ENCODE measurements at regions not wholly inside any gene's neighbourhood (a gene's known extent, or its start where the extent isn't known, plus 50 kb on each side); places are given as distances from the start of the nearest gene placed in this dataset.
"Not testable (repeated sequence)": the region's sequence is repeated elsewhere in the genome, so short reads cannot be mapped to it uniquely, and the experiment has no call there.

- H3K4me3 Mint-ChIP-seq; H3K27me3 Mint-ChIP-seq; H3K27me3 ChIP-seq (ENCODE audit: control insufficient read depth in 1 of 2, insufficient read depth in 2 of 2, low read length in 2 of 2); CTCF ChIA-PET; intact Hi-C loops (cut with DNase I, micrococcal nuclease); H3K4me1 Mint-ChIP-seq (ENCODE audit: low read depth); H3K9me3 ChIP-seq (ENCODE audit: control insufficient read depth in 1 of 2, insufficient read depth in 1 of 2, low read length in 2 of 2); H3K4me3 ChIP-seq (ENCODE audit: low read length); H3K4me1 ChIP-seq (ENCODE audit: insufficient read depth, low read length); ATAC-seq (ENCODE audit: poor library complexity); H3K36me3 Mint-ChIP-seq (ENCODE audit: low read depth); H3K9me3 Mint-ChIP-seq; DNase-seq; POLR2A ChIA-PET; H3K27ac ChIP-seq (ENCODE audit: low read depth in 1 of 2, low read length in 2 of 2); H3K27ac Mint-ChIP-seq; H3K36me3 ChIP-seq (ENCODE audit: insufficient read depth, low read length): not testable (repeated sequence)
Observed at GRCh38 chr9:138212811-138213210, 335.2 kb downstream of the CACNA1B start.

DNA sequence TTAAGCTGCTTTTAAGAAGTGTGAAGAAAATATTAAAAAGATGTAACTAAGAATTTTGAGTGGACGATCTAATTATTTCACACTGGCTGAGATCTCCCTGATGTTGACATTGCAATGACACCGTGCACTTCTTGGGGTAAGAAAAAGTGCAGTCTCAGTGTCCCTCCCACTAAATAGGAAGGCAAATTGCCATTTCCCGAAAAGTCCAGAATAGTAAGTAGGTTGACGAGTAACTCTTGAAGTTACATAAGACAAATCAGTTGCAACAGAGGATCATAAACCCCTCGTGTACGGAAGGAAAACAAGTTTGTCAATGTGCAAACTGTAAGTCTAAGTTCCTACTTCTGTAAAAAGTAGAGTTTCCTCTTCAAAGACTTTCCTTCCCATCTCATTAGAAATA lies 336.2 kb downstream of the CACNA1B start:
- H3K4me3 Mint-ChIP-seq; H3K4me3 ChIP-seq (ENCODE audit: low read length); H3K27ac ChIP-seq (ENCODE audit: low read depth in 1 of 2, low read length in 2 of 2); H3K9me3 Mint-ChIP-seq; H3K4me1 Mint-ChIP-seq (ENCODE audit: low read depth); H3K27me3 Mint-ChIP-seq; ATAC-seq (ENCODE audit: poor library complexity); H3K9me3 ChIP-seq (ENCODE audit: control insufficient read depth in 1 of 2, insufficient read depth in 1 of 2, low read length in 2 of 2); H3K36me3 ChIP-seq (ENCODE audit: insufficient read depth, low read length); POLR2A ChIA-PET; H3K4me1 ChIP-seq (ENCODE audit: insufficient read depth, low read length); CTCF ChIA-PET; H3K36me3 Mint-ChIP-seq (ENCODE audit: low read depth); intact Hi-C loops (cut with DNase I, micrococcal nuclease); H3K27me3 ChIP-seq (ENCODE audit: control insufficient read depth in 1 of 2, insufficient read depth in 2 of 2, low read length in 2 of 2); H3K27ac Mint-ChIP-seq: not testable (repeated sequence)
- peak in 3 of 14 experiments; percentile 9 to 29 (median 11) for DNase-seq

GRCh38 chr9:138214548-138214947 lies 337.0 kb downstream of the CACNA1B start:
- H3K4me1 ChIP-seq (ENCODE audit: insufficient read depth, low read length); H3K9me3 ChIP-seq (ENCODE audit: control insufficient read depth in 1 of 2, insufficient read depth in 1 of 2, low read length in 2 of 2); H3K27me3 ChIP-seq (ENCODE audit: control insufficient read depth in 1 of 2, insufficient read depth in 2 of 2, low read length in 2 of 2); ATAC-seq (ENCODE audit: poor library complexity); H3K27ac Mint-ChIP-seq; H3K4me3 ChIP-seq (ENCODE audit: low read length); H3K27ac ChIP-seq (ENCODE audit: low read depth in 1 of 2, low read length in 2 of 2); POLR2A ChIA-PET; H3K9me3 Mint-ChIP-seq; CTCF ChIA-PET; H3K36me3 ChIP-seq (ENCODE audit: insufficient read depth, low read length); H3K4me1 Mint-ChIP-seq (ENCODE audit: low read depth); DNase-seq; H3K27me3 Mint-ChIP-seq; intact Hi-C loops (cut with DNase I, micrococcal nuclease); H3K36me3 Mint-ChIP-seq (ENCODE audit: low read depth); H3K4me3 Mint-ChIP-seq: not testable (repeated sequence)

- H3K27ac ChIP-seq (ENCODE audit: low read depth in 1 of 2, low read length in 2 of 2); H3K4me3 ChIP-seq (ENCODE audit: low read length); H3K36me3 ChIP-seq (ENCODE audit: insufficient read depth, low read length); CTCF ChIA-PET; DNase-seq; H3K4me3 Mint-ChIP-seq; H3K36me3 Mint-ChIP-seq (ENCODE audit: low read depth); H3K9me3 ChIP-seq (ENCODE audit: control insufficient read depth in 1 of 2, insufficient read depth in 1 of 2, low read length in 2 of 2); POLR2A ChIA-PET; H3K4me1 Mint-ChIP-seq (ENCODE audit: low read depth); H3K4me1 ChIP-seq (ENCODE audit: insufficient read depth, low read length); H3K27me3 ChIP-seq (ENCODE audit: control insufficient read depth in 1 of 2, insufficient read depth in 2 of 2, low read length in 2 of 2); H3K9me3 Mint-ChIP-seq; H3K27me3 Mint-ChIP-seq; ATAC-seq (ENCODE audit: poor library complexity); intact Hi-C loops (cut with DNase I, micrococcal nuclease); H3K27ac Mint-ChIP-seq: not testable (repeated sequence)
Observed at GRCh38 chr9:138215588-138215987, 338.0 kb downstream of the CACNA1B start.

DNA sequence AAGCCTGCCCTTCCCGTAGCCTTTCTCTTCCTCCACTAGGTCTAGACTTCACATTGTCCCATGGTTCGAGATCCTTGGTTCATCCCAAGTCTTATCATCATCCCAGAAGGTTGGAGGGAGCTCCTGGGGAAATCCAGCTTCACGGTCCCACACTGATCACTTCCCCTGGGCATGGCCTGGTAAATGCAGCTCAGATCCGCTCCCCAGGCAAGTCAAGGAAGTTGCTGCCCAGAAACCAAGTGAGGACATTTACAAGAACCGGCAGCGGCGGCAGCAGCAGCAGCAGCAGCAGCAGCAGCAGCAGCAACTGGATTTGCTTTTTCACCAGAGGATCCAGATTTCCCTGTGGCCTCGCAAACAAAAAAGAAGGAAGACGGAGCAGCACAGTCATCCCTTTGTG lies 339.2 kb downstream of the CACNA1B start:
- CTCF ChIA-PET; intact Hi-C loops (cut with DNase I, micrococcal nuclease); H3K4me3 Mint-ChIP-seq: not testable (repeated sequence)

DNA sequence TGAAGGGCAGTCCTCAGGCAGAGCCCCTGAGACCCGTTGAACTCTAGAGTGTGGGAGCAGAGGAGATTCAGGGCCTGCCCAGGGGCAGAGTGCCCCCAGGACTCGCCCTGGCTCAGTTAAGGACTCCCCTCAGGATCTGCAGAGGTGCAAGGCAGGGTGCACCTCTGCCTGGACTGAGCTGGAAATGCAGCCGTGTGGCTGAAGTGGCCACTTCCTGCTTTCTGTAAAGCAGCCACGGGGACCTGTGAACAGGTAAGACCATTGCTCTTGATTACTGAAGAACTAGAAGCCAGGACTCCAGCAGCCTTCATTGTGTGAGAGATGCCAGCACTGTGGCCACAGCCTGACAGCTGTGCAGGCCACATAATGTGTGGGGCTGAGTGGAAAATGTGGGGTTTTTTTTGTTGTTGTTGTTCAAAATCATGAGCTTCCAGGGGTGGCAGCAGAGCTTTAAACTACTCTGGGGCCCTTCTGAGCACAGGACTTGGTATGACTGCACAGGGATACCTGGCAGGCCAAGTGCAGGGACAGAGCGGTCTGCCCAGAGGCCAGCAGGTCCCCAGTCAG lies 339.8 kb downstream of the CACNA1B start:
- H3K4me1 ChIP-seq (ENCODE audit: insufficient read depth, low read length); H3K9me3 ChIP-seq (ENCODE audit: control insufficient read depth in 1 of 2, insufficient read depth in 1 of 2, low read length in 2 of 2); H3K4me3 ChIP-seq (ENCODE audit: low read length); ATAC-seq (ENCODE audit: poor library complexity); H3K4me3 Mint-ChIP-seq; DNase-seq; H3K36me3 ChIP-seq (ENCODE audit: insufficient read depth, low read length); H3K27ac ChIP-seq (ENCODE audit: low read depth in 1 of 2, low read length in 2 of 2); H3K36me3 Mint-ChIP-seq (ENCODE audit: low read depth); CTCF ChIA-PET; intact Hi-C loops (cut with DNase I, micrococcal nuclease); H3K27me3 ChIP-seq (ENCODE audit: control insufficient read depth in 1 of 2, insufficient read depth in 2 of 2, low read length in 2 of 2); H3K27me3 Mint-ChIP-seq; POLR2A ChIA-PET; H3K27ac Mint-ChIP-seq; H3K4me1 Mint-ChIP-seq (ENCODE audit: low read depth); H3K9me3 Mint-ChIP-seq: not testable (repeated sequence)

More for the DNA sequence above, 339.2 kb downstream of the CACNA1B start:
- H3K9me3 ChIP-seq (ENCODE audit: control insufficient read depth in 1 of 2, insufficient read depth in 1 of 2, low read length in 2 of 2); H3K27ac Mint-ChIP-seq; DNase-seq; H3K4me3 ChIP-seq (ENCODE audit: low read length); POLR2A ChIA-PET; H3K27ac ChIP-seq (ENCODE audit: low read depth in 1 of 2, low read length in 2 of 2); H3K4me1 ChIP-seq (ENCODE audit: insufficient read depth, low read length); H3K27me3 Mint-ChIP-seq; ATAC-seq (ENCODE audit: poor library complexity); H3K4me1 Mint-ChIP-seq (ENCODE audit: low read depth); H3K27me3 ChIP-seq (ENCODE audit: control insufficient read depth in 1 of 2, insufficient read depth in 2 of 2, low read length in 2 of 2); H3K36me3 Mint-ChIP-seq (ENCODE audit: low read depth); H3K9me3 Mint-ChIP-seq; H3K36me3 ChIP-seq (ENCODE audit: insufficient read depth, low read length): not testable (repeated sequence)

- intact Hi-C loops (cut with DNase I, micrococcal nuclease); H3K27ac ChIP-seq (ENCODE audit: low read depth in 1 of 2, low read length in 2 of 2); H3K27me3 ChIP-seq (ENCODE audit: control insufficient read depth in 1 of 2, insufficient read depth in 2 of 2, low read length in 2 of 2); ATAC-seq (ENCODE audit: poor library complexity); H3K27ac Mint-ChIP-seq; H3K4me3 Mint-ChIP-seq; POLR2A ChIA-PET; DNase-seq; H3K9me3 Mint-ChIP-seq; H3K4me1 ChIP-seq (ENCODE audit: insufficient read depth, low read length); H3K4me1 Mint-ChIP-seq (ENCODE audit: low read depth); H3K36me3 ChIP-seq (ENCODE audit: insufficient read depth, low read length); H3K9me3 ChIP-seq (ENCODE audit: control insufficient read depth in 1 of 2, insufficient read depth in 1 of 2, low read length in 2 of 2); CTCF ChIA-PET; H3K27me3 Mint-ChIP-seq; H3K36me3 Mint-ChIP-seq (ENCODE audit: low read depth); H3K4me3 ChIP-seq (ENCODE audit: low read length): not testable (repeated sequence)
Observed at GRCh38 chr9:138219249-138219648, 341.7 kb downstream of the CACNA1B start.

Measured in CD4-positive, alpha-beta T cell (primary cell).